COLO668 (cell line): ENCODE measurements at regions not wholly inside any gene's neighbourhood (a gene's known extent, or its start where the extent isn't known, plus 50 kb on each side); places are given as distances from the start of the nearest gene placed in this dataset.

Experiments
- DNase-seq: peaks from one replicate; lab custom pipeline; 2025; ENCODE audit not compliant: unreplicated experiment; lab: John Stamatoyannopoulos, UW

DNA sequence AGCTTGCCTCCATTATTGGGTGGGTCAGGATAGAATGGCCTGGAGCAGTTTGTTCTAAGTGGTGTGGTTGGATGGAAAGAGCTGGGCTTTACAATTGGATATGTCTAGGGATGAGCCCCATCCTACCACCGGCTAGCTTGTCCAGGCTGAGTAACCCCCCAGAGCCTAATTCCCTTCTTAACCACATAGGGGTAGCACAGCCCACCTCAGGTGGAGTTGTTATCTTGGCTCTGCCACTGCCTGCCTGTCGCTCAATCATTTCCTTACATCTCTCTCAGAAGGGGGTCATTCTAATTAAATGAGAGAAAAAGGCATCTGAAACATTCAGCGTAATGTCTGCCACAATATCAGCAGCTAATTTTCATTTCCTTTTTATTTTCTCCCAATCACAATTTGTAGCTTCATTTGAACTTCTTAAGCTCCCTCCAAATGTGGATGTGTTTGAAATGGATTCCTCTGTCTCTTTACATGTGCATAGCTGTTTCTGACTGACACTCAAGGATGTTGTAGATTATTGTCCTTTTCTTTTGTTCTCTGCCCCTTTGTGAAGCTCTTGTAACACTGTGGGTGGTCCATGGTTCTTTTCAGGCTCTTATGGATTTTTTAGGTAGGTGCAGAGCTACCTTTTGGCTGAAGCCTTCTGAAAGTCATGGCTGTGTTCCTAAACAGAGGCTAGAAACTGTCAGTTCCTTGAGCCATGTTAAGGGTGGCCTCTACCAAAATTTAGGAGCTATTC, 383.1 kb upstream of the KLF4 start:
- no peak for DNase-seq

GRCh38 chr9:107870927-107871680, 381.5 kb upstream of the KLF4 start:
- no peak for DNase-seq

DNA sequence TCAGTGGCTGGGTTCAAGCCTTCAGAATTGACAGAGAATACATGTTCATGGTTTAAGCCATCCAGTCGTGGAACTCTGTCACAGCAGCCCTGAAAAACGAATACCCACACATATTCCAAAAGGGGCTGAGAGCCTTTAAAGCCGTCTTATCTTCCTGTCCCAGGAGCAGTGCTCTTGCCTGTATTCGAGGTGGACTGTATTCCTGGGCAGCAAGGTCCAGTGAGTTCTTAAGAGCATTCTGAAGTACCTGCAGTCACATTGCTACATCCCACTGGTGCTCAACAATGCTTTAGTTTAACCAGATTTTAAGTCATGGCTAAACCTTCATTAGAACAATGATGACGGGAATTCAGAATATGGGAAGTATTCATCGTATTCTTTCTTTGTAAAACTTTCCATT, 380.7 kb upstream of the KLF4 start:
- DNase-seq: no peak

GRCh38 chr9:107869111-107869510, 379.5 kb upstream of the KLF4 start:
- DNase-seq: no peak

DNA sequence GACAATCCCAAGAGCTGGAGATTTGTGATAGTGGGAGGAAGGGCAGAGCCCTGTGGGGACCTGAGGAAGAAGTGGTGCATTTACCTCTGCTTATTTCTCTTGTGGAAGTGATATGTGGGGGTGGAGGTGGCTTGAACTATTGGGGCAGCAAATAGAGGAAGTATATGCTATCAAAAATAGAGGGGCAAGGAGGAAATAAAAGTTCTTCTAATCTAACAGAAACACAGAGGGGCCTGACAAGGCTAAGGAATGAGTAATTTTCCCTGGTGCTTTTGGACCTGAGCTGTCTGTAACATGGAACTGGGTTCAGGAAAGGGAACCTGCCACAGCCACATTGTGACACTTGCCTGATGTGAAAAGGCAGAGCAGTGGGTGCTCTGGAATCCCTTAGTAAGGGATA, 378.6 kb upstream of the KLF4 start:
- DNase-seq: no peak

DNA sequence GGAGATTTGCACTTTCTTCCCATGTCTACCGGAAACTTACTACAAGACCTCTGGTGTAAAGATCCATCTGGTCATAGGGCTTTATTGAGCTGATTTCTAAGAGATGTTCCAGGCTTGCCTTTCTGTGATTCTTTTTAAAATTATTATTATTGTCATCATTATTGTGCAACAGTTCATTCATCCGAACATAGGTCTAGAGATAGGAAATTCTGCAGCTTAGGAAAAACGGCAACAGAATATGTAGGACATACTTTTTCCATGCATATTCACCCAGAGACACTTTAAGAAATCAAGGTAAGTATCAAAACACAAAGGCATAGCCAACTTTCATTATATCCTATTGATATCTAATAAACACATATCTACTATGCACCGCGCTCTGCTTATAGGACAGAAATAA, 378.2 kb upstream of the KLF4 start:
- no peak for DNase-seq

- no peak for DNase-seq
Measured at GRCh38 chr9:107866711-107867311, 377.2 kb upstream of the KLF4 start.

DNA sequence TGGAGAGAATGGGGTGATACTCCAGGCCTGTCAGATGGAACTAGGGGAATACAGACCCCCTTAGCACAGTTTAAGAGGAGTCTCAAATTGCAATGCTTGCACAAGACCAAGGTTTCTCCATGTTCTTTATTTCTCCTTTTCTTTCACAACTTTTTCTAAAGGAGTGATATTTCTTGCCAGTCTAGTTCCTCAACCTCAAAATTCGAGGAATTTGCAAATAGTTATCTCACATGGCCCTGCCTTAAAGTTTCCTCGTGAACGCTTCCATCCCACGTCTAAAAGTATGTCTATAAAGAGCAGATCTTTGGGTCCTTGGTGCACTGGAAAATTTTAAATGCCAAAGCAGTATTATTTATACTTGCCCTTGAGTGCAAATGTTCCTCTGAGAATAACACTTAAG, 373.8 kb upstream of the KLF4 start:
- no peak for DNase-seq

GRCh38 chr9:107862881-107863280, 373.3 kb upstream of the KLF4 start:
- DNase-seq: no peak

GRCh38 chr9:107862323-107862722, 372.8 kb upstream of the KLF4 start:
- DNase-seq: no peak

GRCh38 chr9:107861075-107861474, 371.5 kb upstream of the KLF4 start:
- DNase-seq: no peak

DNA sequence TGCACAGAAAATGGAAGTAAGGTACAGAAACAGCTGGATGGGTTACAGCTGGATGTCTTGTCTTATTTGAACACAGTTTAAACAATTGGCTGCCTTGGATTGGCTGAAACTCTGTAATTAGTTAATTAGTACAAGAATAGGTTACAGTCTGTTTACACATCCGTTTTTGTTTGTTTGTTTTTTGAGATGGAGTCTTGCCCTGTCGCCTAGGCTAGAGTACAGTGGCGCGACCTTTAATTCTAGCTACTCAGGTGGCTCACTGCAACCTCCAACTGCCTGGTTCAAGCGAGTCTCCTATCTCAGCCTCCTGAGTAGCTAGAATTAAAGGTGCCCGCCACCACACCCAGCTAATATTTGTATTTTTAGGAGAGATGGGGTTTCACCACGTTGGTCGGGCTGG, 368.7 kb upstream of the KLF4 start:
- DNase-seq: no peak

DNA sequence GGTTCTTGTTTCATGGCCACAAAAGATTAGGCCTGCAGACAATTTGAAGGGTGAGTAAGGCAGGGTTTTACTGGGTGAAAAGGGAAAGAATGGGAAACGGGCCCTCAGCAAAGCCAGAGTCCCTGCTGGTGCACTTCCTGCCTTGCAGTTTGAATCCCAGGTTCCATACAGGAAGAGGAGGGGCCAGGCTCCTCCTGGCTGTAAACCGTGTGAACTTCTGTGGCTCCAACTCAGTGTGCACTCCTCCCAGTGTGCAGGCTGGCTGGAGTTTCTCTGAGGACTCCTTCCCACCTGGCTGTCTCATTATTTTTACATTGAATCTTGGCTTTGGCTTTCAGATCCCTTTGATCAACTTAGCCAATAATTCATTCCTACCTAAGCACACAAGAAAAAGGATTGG, 367.1 kb upstream of the KLF4 start:
- DNase-seq: no peak

GRCh38 chr9:107855164-107855563, 365.6 kb upstream of the KLF4 start:
- no peak for DNase-seq

- no peak for DNase-seq
Measured at GRCh38 chr9:107853461-107853860, 363.9 kb upstream of the KLF4 start.

DNA sequence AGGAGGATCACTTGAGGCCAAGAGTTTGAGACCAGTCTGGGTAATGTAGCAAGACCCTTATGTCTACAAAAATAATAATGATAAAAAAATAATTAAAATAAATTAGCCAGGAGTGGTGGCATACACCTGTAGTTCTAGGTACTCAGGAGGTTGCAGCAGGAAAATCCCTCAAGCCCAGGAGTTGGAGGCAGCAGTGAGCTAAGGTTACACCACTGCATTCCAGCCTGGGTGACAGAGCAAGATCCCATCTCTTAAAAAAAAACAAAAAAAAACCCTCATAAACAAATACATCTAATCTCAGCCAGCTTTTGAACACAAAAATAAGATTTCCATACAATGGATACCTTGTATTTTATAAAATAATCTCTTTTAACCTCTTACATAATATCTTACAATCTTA, 363.3 kb upstream of the KLF4 start:
- DNase-seq: no peak

GRCh38 chr9:107850653-107851052, 361.1 kb upstream of the KLF4 start:
- DNase-seq: no peak

- no peak for DNase-seq
Measured at GRCh38 chr9:107847978-107848964, 358.7 kb upstream of the KLF4 start.

- no peak for DNase-seq
Measured at GRCh38 chr9:107842530-107842929, 353.0 kb upstream of the KLF4 start.

- DNase-seq: no peak
Measured at GRCh38 chr9:107841076-107841475, 351.5 kb upstream of the KLF4 start.

DNA sequence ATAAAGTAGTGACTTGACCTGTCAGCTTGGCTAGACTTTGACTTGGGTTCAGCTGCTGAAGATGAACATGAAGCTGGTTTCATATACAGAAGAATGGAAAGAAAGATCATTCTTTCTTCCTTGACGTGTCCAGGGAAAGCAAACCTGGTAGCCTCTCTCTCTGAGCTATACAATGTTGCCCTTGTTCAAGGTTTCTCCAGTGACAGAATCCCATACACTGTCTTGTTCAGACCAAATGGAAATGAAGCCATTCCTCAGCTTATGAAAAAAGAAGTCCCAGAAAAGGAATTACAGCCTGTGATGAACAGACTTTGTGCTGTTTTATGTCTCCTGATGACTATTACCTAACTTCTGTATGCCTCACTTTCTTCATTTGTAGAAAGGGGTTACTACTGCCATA, 349.8 kb upstream of the KLF4 start:
- no peak for DNase-seq
